ENCODE measurements at regions not wholly inside any gene's neighbourhood (a gene's known extent, or its start where the extent isn't known, plus 50 kb on each side); places are given as distances from the start of the nearest gene placed in this dataset.

- H3K27me3 ChIP-seq (ENCODE audit: insufficient read depth, low read length), result no peaks in the 10 kb centered on the region
- TF ChIP-seq CTCF (IDR thresholded peaks at IDR 0.05; ENCODE audit: low read length) (no peak), EZH2 (IDR thresholded peaks at IDR 0.05; ENCODE audit: borderline replicate concordance, low read length) (no peak)
- no peaks in the 10 kb centered on the region for H3K4me1 ChIP-seq (ENCODE audit: insufficient read depth, low read length, severe bottlenecking)
- H3K4me3 ChIP-seq (ENCODE audit: low read depth, low read length, poor library complexity, severe bottlenecking), result no peak overlapping the region
- no peaks in the 10 kb centered on the region for H3K36me3 ChIP-seq (ENCODE audit: insufficient read depth, low read length)
- H3K4me2 ChIP-seq (ENCODE audit: low read length), result no peak overlapping the region
- H3K79me2 ChIP-seq (ENCODE audit: insufficient read depth, low read length), result no peaks in the 10 kb centered on the region
- H3F3A ChIP-seq (ENCODE audit: insufficient read depth, low read length), result no peaks in the 10 kb centered on the region
- H2AFZ ChIP-seq (ENCODE audit: low read length), result no peak overlapping the region
- no peak overlapping the region for H3K27ac ChIP-seq (ENCODE audit: low read depth, low read length, poor library complexity, severe bottlenecking)
- no peaks in the 10 kb centered on the region for H3K9me3 ChIP-seq (ENCODE audit: low read length)
- no peaks in the 10 kb centered on the region for H3K9me2 ChIP-seq (ENCODE audit: low read depth, low read length)
- H3K9ac ChIP-seq (ENCODE audit: low read length), result no peak overlapping the region
- H4K20me1 ChIP-seq (ENCODE audit: insufficient read depth, low read length), result no peaks in the 10 kb centered on the region
Measured at GRCh38 chr5:104444656-104445055, 882.1 kb upstream of the NUDT12 start.

- no peaks in the 10 kb centered on the region for H3F3A ChIP-seq (ENCODE audit: insufficient read depth, low read length)
- H3K4me2 ChIP-seq (ENCODE audit: low read length), result no peak overlapping the region
- H3K9me3 ChIP-seq (ENCODE audit: low read length), result no peaks in the 10 kb centered on the region
- no peak for TF ChIP-seq CTCF (IDR thresholded peaks at IDR 0.05; ENCODE audit: low read length)
- TF ChIP-seq EZH2 (IDR thresholded peaks at IDR 0.05; ENCODE audit: borderline replicate concordance, low read length), result no peak
- no peaks in the 10 kb centered on the region for H3K4me1 ChIP-seq (ENCODE audit: insufficient read depth, low read length, severe bottlenecking)
- H3K27me3 ChIP-seq (ENCODE audit: insufficient read depth, low read length), result no peaks in the 10 kb centered on the region
- H3K9ac ChIP-seq (ENCODE audit: low read length), result no peak overlapping the region
- no peak overlapping the region for H3K27ac ChIP-seq (ENCODE audit: low read depth, low read length, poor library complexity, severe bottlenecking)
- H2AFZ ChIP-seq (ENCODE audit: low read length), result no peak overlapping the region
- H3K79me2 ChIP-seq (ENCODE audit: insufficient read depth, low read length), result no peaks in the 10 kb centered on the region
- no peaks in the 10 kb centered on the region for H4K20me1 ChIP-seq (ENCODE audit: insufficient read depth, low read length)
- H3K36me3 ChIP-seq (ENCODE audit: insufficient read depth, low read length), result no peaks in the 10 kb centered on the region
- H3K9me2 ChIP-seq (ENCODE audit: low read depth, low read length), result no peaks in the 10 kb centered on the region
- H3K4me3 ChIP-seq (ENCODE audit: low read depth, low read length, poor library complexity, severe bottlenecking), result no peak overlapping the region
Measured at GRCh38 chr5:104443706-104444105, 881.1 kb upstream of the NUDT12 start.

- Histone ChIP-seq H3K4me2 (ENCODE audit: low read length) (no peak overlapping the region), H3K9ac (ENCODE audit: low read length) (no peak overlapping the region), H3K9me3 (ENCODE audit: low read length) (no peaks in the 10 kb centered on the region), H3K4me1 (ENCODE audit: insufficient read depth, low read length, severe bottlenecking) (no peaks in the 10 kb centered on the region), H3K27ac (ENCODE audit: low read depth, low read length, poor library complexity, severe bottlenecking) (no peak overlapping the region), H4K20me1 (ENCODE audit: insufficient read depth, low read length) (no peaks in the 10 kb centered on the region), H2AFZ (ENCODE audit: low read length) (no peak overlapping the region), H3K79me2 (ENCODE audit: insufficient read depth, low read length) (no peaks in the 10 kb centered on the region; the same call in 1 of the 2 replicates), H3K27me3 (ENCODE audit: insufficient read depth, low read length) (no peaks in the 10 kb centered on the region), H3K4me3 (ENCODE audit: low read depth, low read length, poor library complexity, severe bottlenecking) (no peak overlapping the region), H3K36me3 (ENCODE audit: insufficient read depth, low read length) (no peaks in the 10 kb centered on the region), H3K9me2 (ENCODE audit: low read depth, low read length) (no peaks in the 10 kb centered on the region), H3F3A (ENCODE audit: insufficient read depth, low read length) (no peaks in the 10 kb centered on the region)
- no peak for TF ChIP-seq CTCF (IDR thresholded peaks at IDR 0.05; ENCODE audit: low read length)
- no peak for TF ChIP-seq EZH2 (IDR thresholded peaks at IDR 0.05; ENCODE audit: borderline replicate concordance, low read length)
Measured at GRCh38 chr5:104431981-104432380, 869.4 kb upstream of the NUDT12 start.
